ENCODE measurements at regions not wholly inside any gene's neighbourhood (a gene's known extent, or its start where the extent isn't known, plus 50 kb on each side); places are given as distances from the start of the nearest gene placed in this dataset.

- TF ChIP-seq, protein P1, sequence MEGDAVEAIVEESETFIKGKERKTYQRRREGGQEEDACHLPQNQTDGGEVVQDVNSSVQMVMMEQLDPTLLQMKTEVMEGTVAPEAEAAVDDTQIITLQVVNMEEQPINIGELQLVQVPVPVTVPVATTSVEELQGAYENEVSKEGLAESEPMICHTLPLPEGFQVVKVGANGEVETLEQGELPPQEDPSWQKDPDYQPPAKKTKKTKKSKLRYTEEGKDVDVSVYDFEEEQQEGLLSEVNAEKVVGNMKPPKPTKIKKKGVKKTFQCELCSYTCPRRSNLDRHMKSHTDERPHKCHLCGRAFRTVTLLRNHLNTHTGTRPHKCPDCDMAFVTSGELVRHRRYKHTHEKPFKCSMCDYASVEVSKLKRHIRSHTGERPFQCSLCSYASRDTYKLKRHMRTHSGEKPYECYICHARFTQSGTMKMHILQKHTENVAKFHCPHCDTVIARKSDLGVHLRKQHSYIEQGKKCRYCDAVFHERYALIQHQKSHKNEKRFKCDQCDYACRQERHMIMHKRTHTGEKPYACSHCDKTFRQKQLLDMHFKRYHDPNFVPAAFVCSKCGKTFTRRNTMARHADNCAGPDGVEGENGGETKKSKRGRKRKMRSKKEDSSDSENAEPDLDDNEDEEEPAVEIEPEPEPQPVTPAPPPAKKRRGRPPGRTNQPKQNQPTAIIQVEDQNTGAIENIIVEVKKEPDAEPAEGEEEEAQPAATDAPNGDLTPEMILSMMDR (IDR thresholded peaks at IDR 0.05; ENCODE audit: insufficient read depth, low read depth, low read length) = no peak
- TF ChIP-seq EZH2 (IDR thresholded peaks at IDR 0.05; ENCODE audit: insufficient read depth, low read length) = no peak
These were observed 641.6 kb downstream of the METTL4 start for GRCh38 chr18:1929720-1930119.

Measured in astrocyte (in vitro differentiated cells and primary cell).